GM12874 (cell line): ENCODE measurements at regions not wholly inside any gene's neighbourhood (a gene's known extent, or its start where the extent isn't known, plus 50 kb on each side); places are given as distances from the start of the nearest gene placed in this dataset.

Experiments used
- TF ChIP-seq, protein P1 (sequence below): IDR thresholded peaks from 2 replicates; pipeline ENCODE4 v1.5.1; 2011; ENCODE audit warnings: low read depth, mild to moderate bottlenecking, control low read depth, low read length, moderate library complexity; ENCODE audit not compliant: insufficient read depth

DNA sequence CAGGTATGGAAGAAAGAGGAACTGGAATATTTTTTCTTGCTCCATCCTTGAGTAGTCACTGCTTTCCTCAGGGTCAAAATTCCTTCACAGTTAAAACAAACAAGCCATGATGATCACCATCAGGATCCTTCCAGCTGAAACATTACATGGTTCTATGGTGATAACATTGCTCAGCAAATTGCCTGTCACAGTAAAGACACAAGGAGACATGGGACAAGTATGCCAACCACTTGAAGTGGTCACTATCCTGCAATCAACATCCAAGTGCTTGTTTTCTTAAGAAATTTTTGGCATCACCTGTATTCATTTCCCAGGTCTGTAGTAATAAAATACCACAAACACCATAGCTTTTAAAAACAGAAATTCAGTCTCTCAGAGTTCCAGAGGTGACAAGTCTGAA lies 662.2 kb downstream of the CDH8 start:
- TF ChIP-seq, protein P1, sequence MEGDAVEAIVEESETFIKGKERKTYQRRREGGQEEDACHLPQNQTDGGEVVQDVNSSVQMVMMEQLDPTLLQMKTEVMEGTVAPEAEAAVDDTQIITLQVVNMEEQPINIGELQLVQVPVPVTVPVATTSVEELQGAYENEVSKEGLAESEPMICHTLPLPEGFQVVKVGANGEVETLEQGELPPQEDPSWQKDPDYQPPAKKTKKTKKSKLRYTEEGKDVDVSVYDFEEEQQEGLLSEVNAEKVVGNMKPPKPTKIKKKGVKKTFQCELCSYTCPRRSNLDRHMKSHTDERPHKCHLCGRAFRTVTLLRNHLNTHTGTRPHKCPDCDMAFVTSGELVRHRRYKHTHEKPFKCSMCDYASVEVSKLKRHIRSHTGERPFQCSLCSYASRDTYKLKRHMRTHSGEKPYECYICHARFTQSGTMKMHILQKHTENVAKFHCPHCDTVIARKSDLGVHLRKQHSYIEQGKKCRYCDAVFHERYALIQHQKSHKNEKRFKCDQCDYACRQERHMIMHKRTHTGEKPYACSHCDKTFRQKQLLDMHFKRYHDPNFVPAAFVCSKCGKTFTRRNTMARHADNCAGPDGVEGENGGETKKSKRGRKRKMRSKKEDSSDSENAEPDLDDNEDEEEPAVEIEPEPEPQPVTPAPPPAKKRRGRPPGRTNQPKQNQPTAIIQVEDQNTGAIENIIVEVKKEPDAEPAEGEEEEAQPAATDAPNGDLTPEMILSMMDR = no peak

DNA sequence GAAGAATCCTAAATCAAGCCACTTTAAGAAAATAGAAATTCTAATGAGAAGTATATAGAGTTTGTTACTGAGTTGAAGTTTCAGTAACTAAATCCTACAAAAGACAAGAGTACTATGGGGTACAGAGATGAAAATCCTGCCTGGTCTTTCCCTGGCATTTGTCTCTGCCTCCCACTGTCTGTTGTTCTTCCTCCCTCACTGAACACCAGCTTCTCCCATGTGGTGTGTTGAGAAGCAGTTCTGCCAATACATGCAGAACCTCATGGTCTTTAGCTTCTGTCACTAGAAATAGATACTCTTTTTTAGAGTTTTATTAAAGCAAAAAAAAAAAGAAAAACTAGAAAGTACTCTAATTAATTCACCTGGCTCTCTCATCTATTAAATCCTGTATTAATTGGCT lies 664.4 kb downstream of the CDH8 start:
- TF ChIP-seq, protein P1 = no peak

DNA sequence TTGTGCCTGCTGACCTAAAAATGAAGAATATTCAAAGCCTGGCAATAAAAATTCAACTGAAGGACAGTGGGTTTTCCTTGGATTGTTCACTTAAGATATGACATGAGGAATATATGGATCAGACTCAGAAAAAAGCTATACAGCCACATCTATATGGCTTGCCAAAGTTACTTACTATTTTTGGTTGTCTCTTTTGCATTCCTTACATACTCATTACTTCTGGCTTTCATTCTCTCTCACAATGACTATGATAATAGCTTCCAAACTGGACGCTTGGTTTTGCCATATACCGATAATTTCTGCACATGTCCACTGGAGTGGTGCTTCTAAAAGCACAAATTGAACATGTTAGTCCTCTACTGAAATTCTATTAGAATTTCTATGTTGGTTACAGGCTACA lies 664.9 kb downstream of the CDH8 start:
- TF ChIP-seq, protein P1 = no peak

DNA sequence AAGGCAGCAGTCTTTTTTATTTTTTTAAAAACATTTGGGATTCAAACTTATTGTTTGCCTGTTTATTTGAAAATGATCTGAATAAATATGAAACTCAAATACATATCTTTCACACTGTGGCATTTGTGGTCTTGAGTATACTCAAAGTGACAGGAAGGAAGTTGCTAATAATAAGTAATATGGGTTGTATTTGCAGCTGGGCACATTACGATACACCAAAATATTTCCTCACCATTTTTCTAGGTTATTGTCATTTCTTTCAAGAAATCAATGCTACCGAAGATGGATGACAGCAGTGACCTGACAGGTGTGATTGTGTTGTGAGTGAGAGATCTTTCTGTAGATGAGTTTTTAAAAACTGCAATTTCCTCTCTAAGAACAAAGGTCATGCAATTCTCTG lies 665.7 kb downstream of the CDH8 start:
- TF ChIP-seq, protein P1 = no peak

DNA sequence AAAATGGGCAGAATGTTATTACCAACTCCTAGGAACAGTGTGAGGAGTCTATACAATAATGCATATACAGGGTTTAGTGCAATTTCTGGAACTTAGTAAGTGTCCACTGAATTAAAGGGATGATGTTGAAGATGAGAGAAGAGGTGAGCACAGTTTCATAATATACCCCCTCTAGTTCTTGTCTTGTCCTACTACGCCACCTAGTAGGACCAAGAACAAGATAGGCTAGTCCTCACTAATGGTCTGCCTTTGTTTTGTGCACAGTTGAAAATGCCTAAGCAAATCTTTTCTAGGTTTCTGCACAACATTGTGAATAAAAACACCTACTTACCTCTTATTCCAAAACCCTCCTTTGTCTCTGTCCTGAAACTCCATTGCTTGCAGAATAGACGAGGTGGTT lies 670.2 kb downstream of the CDH8 start:
- TF ChIP-seq, protein P1 = no peak

DNA sequence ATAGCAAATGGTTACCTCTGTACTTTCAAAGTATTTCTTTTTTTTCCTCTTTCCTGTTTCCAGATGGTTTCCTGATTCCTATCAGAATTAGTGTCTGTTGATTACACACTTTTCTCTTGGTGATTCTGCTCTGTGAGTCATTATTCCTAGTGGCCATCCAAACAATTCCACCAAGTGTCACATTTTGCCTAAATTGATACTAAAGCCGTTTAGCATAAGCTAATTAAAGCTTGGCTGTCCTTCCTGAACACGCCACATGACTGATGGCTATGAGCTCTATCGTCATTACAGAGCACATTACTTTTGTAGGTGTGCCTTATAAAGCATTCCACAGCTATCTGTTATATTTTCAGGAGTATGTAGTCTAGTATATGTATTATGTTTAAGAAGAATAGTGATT lies 671.2 kb downstream of the CDH8 start:
- TF ChIP-seq, protein P1 = no peak

DNA sequence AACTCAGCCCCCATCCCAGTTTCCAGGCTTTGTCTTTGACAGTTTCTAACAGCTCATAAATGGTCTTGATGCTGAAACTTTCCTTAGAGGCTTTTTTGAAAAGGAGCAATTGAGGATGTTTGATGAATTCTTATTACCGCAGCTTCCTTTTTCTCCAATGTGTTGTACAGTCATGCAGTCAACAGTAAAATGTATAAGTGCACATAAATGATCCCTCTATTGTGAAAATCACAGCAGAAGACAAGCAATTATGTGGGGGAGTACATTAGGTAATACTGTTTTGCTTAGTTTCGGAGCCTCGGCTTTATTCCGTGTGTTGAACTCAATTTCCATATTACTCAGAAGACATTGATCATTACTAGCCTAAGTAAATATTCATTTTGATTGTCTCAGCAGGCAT lies 673.7 kb downstream of the CDH8 start:
- TF ChIP-seq, protein P1 = no peak

DNA sequence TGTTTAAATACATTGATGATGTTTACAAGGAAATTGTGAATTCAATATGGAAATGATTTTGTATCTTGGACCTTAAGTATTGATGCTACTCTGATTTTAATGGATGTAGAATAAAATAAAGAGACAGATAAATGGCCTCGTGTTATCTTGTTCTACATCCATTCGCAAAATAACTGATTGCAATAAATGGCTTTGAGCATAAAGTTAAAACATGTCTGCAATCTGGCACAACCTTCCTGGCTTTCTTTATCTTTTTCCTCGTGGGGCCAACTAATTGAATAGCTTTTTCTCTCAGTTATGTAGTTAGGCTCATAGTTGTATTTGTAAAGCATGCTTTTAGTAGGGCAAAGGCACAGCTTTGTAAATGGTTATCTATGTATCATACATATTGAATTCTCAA lies 691.4 kb downstream of the CDH8 start:
- TF ChIP-seq, protein P1 = no peak
